ENCODE measurements at regions not wholly inside any gene's neighbourhood (a gene's known extent, or its start where the extent isn't known, plus 50 kb on each side); places are given as distances from the start of the nearest gene placed in this dataset.

DNA sequence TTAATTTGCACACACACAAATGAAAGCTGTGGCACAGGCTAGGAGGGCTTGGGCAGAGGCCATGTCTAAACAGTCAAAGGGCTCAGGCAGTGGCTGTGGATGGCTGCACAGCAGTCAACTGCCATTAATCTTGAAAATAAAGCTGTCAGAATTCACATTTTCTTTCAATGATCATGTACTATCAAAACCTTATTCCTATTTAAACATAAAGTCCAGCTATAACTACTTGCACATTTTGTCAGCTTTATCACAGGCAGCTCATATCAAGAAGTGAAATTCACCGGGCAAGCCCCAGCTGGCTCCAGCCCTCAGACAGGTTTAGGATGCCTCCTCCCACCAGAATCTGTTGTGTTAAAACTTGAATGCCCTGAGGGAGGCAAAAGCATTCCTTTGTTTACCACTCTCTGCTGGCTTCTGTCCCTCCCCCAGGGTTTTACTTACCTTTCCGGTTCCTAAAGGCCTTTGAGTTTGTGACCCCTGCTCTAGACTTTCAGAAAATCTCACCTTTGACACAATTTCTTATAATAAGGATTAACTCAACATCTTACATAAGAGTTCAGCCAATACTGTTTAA lies 54.9 kb upstream of the GRAMD2B start:
- no peak for DNase-seq (ENCODE audit: low spot score)

DNA sequence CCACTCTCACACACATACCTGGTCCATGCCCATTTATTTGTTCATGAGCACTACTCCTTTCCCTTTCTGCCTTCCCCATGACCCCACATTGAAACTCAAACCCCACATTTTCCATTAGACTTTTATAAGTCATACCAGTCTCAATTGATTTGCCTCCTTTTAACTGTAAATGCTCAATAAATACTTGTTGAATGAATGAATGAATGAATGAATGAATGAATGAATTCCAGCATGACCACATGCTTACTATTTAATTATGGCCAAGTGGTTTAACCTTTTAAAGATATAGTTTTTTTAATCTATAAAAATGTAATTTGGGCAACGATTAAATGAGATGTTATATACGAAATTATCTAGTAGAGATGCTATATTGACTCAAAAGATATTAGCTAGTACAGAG lies 54.1 kb upstream of the GRAMD2B start:
- no peak for DNase-seq (ENCODE audit: low spot score)

- DNase-seq (ENCODE audit: low spot score): no peak
Measured at GRCh38 chr5:126369995-126370731, 53.0 kb upstream of the GRAMD2B start.

DNA sequence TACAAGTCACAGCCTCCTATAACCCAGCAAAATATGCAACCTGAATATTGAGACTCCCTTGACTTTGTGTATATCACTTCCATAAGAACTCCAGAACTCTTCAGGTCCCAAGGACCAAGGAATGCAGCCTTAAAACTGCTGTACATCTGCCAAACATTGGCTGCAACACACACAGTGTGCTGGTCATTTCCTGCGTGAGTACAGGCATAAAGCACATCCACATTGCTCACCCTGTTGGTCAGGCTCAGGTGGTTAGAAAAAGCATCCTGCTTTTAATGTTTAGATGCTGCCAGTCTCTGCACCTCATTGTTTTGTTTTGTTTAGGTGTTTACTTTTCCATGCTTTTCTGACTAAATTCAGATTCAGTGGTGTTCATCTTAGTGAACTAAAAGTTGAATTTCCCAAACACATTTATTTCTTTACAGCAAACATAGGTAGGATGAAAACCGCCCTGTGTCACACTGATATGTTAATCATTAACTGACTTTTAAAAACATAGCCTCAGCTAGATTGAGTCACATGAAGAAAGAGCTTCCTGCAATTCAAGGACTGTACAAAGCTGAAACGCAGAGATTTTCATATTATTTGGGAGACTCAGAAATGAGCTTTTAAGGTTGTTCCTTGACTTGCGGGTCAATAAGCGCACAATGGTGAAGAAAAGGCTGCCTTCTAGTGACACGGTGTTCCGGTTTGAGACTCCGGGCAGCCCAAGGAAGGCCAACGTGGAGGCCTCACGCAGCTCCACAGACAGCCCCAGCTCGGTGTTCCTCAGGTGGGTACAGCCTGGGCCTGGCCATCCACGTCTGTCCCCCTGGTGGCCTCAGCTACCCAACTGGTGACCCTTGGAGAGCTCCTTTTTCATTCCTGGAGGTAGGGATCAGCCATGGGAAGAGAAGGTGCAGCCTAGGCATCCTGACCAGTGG lies 52.2 kb upstream of the GRAMD2B start:
- DNase-seq (ENCODE audit: low spot score): no peak

- no peak for DNase-seq (ENCODE audit: low spot score)
Measured at GRCh38 chr5:126373375-126374108, 49.7 kb upstream of the GRAMD2B start.
